HG02885 (cell line): ENCODE measurements at regions not wholly inside any gene's neighbourhood (a gene's known extent, or its start where the extent isn't known, plus 50 kb on each side); places are given as distances from the start of the nearest gene placed in this dataset.
A peak's percentile ranks its signal among the peaks of the same experiment; 100 is the strongest.

Experiments
- ATAC-seq: cut with Tn5 transposase; IDR thresholded peaks from one replicate; pipeline ENCODE4 v1.9.1; 2021; ENCODE audit warnings: mild to moderate bottlenecking; ENCODE audit not compliant: unreplicated experiment, poor library complexity

- no peak for ATAC-seq
Observed at GRCh38 chr1:193358419-193358818, 172.0 kb upstream of the B3GALT2 start.

DNA sequence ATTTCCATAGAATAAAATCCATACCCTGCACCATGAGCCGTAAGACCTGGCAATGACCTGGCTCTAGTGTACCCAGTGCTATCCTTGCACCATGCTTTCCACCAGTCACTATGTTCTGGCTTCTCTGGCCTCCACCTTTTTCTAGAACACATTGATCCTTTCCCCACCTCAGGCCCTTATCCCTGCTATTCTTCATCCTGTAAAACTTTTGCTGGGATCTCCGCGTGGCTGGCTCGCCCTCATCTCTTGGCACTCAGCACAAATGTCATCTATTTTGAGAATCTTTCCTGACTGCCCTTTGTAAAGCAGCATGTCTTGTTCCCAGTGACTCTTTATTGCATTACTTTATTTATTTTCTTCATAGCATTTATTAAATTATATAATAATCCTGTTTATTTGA lies 169.8 kb upstream of the B3GALT2 start:
- no peak for ATAC-seq

DNA sequence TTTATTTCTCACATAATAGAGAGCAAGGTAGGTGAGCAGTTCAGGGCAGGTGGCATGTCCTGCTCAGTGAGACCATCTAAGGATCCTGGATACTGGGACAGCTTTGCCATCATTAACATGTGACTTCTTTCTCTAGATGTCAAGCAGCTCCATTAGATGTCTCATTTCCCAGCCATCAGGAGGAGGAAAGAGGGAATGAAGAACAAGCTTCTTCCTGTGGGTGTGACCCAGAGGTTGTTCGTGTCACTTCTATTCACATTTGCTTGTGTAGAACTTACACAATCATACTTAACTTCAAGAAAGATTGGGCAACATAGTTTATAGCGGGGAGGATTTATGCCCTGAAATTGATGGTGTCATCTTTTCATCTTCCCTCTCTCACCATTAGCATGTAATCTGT lies 169.2 kb upstream of the B3GALT2 start:
- no peak for ATAC-seq

DNA sequence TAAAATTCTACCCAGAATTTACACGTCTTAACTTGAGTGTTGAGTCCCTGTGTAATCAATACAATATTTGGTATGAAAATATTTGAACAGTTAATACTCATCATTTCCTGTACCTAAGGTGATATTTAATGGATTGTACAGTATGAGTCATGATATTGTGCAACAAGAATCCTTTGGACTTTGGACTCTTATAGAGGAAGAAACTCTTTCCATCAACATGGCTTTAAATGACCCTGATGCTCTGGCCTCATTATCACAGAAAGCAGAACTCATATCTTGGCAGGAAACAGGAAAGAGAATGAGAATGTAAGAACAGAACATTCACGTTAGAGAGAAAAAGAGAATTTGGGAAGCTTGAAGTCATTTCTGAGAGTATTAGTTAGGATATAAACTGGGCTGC lies 168.8 kb upstream of the B3GALT2 start:
- no peak for ATAC-seq

- ATAC-seq = no peak
Observed at GRCh38 chr1:193348769-193349535, 162.5 kb upstream of the B3GALT2 start.

DNA sequence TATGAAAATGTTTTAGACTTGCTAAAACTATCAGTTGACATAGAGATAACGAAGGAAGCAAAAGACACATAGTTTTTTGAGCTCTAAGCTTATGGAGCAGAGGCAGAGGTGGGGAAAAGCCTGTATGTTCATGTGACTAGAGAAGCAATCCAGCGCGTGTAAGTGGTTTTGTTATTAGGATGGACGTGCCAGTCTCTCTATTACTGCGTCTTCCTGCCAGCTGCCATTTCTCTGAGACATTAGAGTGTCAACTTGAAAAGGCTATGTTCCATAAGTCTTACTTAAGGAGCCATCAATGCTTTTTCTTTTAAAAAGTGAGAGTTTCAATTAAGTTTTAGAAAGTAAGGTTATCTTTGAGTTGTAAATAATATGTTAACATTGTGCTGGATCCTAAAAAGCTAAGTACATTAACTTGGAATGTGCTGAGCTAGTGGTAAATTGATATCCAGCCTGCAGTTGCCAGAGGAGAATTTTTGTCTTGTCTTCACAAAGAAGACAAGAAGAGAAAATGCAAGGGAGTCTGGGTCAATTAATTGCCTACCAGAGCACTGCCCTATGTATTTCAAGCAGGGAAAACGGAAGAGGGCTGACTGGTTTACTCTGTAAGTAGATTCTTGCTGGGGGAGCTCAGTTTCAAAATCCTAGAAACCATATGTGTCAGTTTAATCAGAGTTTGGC lies 161.8 kb upstream of the B3GALT2 start:
- ATAC-seq = no peak

GRCh38 chr1:193346085-193346484 lies 159.7 kb upstream of the B3GALT2 start:
- ATAC-seq = no peak

DNA sequence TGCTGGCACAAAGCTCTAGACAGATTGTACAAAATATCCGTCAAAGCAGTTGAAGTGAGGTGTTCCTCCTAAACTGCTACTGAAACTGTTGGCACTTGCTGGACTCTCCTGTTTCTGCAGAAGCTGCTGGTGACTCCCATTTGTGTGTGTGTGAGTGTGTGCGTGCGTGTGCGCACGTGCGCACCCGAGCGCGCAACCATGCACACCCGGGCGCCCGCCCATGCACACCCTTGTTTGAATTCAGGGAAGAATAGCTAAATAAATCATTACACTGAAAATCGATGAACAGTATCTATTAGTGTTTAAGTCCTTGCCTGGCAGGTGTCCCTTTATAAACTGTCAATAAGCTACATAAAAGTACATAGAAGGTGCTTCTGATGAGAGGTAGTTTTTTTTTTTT lies 156.4 kb upstream of the B3GALT2 start:
- no peak for ATAC-seq

GRCh38 chr1:193340331-193340730 lies 153.9 kb upstream of the B3GALT2 start:
- ATAC-seq = no peak

GRCh38 chr1:193339401-193339800 lies 153.0 kb upstream of the B3GALT2 start:
- ATAC-seq = no peak

DNA sequence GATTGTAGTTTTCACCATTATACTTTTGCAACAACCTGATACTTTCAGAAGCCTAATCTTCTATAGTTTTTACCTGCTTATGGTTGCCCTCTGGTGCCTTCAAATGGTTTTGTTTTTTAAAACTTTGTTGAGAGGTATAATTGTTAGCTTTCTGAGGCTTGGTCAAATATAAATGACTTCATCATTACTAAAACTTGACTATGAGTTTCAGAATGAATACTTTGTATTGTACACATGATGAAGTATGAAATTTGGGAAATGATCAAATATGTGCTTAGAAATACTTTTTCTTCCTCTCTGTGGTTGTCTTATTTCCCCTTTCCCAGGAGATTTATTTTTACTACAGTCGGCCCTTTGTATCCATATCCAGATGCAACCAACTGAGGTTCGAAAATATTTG lies 151.8 kb upstream of the B3GALT2 start:
- ATAC-seq = peak; percentile 75

GRCh38 chr1:193335806-193336428 lies 149.5 kb upstream of the B3GALT2 start:
- no peak for ATAC-seq

- ATAC-seq = no peak
Observed at GRCh38 chr1:193333166-193333565, 146.8 kb upstream of the B3GALT2 start.

GRCh38 chr1:193326296-193326695 lies 139.9 kb upstream of the B3GALT2 start:
- ATAC-seq = no peak

DNA sequence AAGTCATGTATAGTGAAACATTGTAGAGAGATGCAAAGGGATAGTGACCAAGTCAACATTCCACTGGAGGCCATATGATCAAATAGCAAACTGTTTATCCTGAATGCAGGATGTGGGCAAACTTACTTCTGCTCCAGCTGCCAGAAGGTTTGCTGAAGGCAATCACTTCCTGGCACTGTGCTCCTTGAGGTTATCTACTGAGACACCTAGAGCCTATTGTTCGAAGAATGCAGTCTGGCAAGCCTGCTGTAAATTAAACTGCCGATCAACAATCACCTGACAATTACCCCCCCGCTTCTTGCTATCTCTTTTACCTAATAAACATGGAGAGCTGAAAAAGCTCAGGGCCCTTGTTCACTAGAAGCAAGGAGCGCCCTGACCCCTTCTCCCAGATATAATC lies 139.4 kb upstream of the B3GALT2 start:
- no peak for ATAC-seq

GRCh38 chr1:193325042-193325441 lies 138.6 kb upstream of the B3GALT2 start:
- no peak for ATAC-seq

- no peak for ATAC-seq
Observed at GRCh38 chr1:193322211-193322610, 135.8 kb upstream of the B3GALT2 start.

- ATAC-seq = no peak
Observed at GRCh38 chr1:193321242-193321840, 134.9 kb upstream of the B3GALT2 start.

DNA sequence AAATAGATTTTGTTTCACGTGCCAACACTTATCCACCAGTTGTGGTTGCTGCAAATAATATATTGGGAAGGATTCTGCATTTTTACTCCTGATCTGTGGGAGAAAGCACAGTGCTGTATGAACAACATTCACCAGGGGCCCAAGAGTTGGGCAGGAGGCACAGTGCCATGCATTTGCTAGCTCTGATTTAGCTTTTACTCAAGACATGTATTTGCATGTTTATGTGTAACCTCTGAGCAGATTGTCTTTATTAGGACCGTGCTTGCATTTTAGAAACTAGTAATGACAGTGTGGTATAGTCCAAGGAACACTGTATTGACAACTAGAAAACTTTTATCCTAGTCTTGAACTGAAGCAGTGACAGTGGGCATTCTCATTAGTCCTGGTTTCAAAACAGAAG lies 133.9 kb upstream of the B3GALT2 start:
- ATAC-seq = no peak

- ATAC-seq = no peak
Observed at GRCh38 chr1:193318347-193318746, 131.9 kb upstream of the B3GALT2 start.
